HG03432 (cell line): ENCODE measurements at regions not wholly inside any gene's neighbourhood (a gene's known extent, or its start where the extent isn't known, plus 50 kb on each side); places are given as distances from the start of the nearest gene placed in this dataset.
"Not testable (repeated sequence)": the region's sequence is repeated elsewhere in the genome, so short reads cannot be mapped to it uniquely, and the experiment has no call there.

Experiments
- ATAC-seq: cut with Tn5 transposase; IDR thresholded peaks from one replicate; pipeline ENCODE4 v1.9.1; 2021; ENCODE audit warnings: mild to moderate bottlenecking, moderate library complexity; ENCODE audit not compliant: unreplicated experiment

DNA sequence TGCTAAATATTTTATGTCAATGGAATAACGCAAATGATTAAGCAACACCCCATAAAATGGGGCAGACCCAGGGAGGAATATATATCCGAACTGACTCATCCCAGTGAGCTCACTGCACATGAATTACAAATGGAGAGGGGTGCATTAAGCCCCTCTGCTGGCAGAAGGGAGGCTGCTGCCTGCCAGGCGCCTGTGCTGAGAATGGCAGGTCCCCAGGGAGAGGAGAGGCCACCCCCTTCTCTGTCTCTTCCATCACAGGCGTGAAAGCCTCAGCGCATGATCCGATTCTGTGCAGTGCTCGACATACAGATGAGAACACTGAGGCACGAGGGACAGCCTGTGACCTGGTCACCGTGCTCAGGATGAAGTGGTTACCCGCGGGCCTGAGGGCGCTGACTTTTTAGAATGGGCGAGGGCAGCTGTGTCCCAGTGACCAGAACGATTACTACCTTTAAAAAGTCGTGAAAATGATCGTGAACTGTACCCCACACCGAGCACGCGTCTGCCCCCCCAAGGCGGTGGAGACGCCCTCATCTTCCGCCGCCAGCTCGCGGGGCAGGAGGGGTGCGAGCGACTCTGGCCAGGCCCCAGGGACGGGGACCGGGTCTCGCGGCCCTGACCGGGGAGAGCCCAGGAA, 229.7 kb upstream of the FRG2C start:
- ATAC-seq, result not testable (repeated sequence)

DNA sequence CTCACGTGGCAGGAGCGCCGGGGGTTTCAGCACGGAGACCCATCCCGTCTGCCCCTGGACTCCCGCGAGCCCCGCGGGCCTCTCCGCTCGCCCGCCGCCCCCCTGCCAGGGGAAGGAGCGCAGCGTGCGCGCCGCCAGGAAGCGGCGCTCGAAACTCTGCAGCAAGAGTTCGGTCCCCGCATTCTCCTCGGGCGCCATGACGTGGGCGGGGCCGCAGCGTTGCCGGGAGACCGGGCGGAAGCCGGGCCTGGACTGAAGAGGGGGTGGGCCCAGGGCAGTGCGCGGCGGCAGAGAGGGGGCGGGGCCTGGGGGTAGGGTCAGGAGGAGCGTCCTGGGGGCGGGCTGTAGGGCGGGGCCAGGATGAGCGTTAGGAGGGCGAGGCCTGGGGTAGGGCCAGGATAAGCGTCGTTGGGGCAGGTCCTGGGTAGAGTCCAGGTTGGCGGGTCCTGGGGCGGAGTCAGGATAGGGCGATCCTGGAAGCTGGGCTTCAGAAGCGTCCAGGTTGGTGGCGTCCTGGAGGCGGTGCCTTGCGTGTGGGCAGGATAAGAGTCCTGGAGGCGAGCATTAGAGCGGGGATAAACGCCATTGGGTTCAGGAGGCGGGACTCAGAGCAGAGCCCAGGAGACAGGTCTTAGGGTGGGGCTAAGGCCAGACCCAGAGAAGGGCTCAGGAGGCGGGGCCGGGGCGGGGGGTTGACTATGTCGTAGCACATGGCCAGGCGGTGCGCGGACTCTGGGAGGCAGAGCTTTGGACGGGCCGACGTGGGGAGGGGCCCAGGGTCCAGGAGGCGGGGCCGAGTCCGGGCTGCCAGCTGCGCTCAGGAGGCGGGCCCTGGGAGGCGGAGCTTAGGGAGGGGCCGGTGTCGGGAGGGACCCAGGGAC, 229.0 kb upstream of the FRG2C start:
- peak; percentile 100 for ATAC-seq

DNA sequence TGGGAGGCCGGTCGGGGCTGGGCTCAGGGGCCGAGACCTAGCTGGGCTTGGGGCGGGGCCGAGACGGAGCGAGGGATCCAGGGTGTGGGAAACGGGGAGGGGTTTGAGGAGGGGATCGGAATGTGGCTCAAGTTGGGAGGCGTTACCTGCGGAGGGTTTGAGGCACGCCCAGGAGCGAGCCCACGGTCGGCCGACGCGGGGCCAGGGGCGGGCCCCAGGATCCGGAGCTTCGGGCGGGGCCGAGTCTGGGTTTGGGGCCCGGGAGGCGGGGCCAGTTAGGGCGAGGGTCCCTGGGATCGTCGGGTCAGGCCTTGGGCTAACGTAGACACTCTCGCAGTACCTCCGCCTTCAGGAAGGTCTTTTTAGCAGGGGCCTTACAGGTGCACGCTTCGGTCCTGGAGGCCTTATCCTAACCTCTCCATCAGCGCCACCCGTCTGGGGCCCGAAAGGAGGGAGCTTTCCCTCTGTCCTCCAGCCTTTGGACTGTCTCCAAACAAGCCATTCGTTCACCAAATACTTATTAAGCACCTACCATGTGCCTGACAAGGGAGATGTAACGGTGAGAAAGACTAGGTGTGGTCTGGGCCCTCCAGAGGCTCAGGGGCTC, 228.2 kb upstream of the FRG2C start:
- ATAC-seq, result not testable (repeated sequence)

DNA sequence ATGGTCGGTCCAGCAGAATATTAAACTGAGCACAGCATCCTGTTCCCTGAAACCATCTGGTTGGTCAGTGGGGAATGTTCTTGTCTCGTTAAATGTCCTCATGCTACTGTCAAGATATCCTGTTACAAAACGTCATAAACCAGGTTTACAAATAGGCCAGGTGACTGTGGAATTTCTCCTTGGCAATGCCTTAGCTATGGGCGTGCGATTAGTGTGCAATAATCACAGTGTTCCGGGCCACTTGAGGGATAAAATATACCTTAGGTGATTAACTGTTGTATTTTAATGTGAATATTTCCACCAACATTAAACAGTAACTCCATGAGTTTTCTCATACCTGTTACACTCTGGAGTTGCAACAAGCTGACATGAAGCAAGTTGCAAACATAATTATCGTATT, 223.1 kb upstream of the FRG2C start:
- ATAC-seq, result not testable (repeated sequence)

DNA sequence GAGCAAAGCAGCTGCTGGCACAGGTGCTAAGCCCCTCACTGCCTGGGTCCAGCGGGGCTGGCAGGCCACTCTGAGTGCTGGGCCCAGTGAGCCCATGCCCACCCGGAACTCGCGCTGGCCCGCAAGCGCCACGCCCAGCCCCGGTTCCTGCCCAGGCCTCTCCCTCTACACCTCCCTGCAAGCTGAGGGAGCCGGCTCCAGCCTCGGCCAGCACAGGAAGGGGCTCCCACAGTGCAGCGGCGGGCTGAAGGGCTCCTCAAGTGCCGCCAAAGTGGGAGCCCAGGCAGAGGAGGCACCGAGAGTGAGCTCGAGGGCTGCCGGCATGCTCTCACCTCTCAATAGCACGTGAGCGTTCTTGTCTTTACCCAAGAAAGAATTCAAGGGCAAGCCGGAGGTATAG, 219.5 kb upstream of the FRG2C start:
- ATAC-seq, result not testable (repeated sequence)

GRCh38 chr3:75445234-75445633, 218.9 kb upstream of the FRG2C start:
- ATAC-seq, result not testable (repeated sequence)

DNA sequence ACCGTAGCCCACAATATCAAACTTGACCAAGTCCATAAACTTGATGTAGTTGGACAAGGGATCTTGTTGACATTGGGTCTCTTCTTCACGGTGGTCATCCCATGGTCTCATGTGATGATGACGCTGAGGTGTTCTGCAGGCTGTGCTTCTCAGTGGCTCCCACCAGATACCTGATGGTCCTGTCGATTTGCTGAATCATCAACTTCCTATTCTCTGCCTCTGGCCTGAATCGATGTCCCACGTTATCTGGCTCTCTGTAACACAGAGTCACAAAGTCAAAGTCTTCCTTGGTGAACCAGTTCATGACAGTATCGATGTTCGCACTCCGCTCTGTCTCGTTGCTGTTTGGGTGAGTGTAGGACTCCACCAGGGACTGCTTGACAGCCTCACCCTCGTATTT, 217.2 kb upstream of the FRG2C start:
- ATAC-seq, result not testable (repeated sequence)

- ATAC-seq, result not testable (repeated sequence)
Measured at GRCh38 chr3:75453328-75453727, 210.8 kb upstream of the FRG2C start.

GRCh38 chr3:75453839-75454238, 210.3 kb upstream of the FRG2C start:
- ATAC-seq, result not testable (repeated sequence)

- not testable (repeated sequence) for ATAC-seq
Measured at GRCh38 chr3:75474530-75474929, 189.6 kb upstream of the FRG2C start.

GRCh38 chr3:75496600-75496999, 167.5 kb upstream of the FRG2C start:
- not testable (repeated sequence) for ATAC-seq

- not testable (repeated sequence) for ATAC-seq
Measured at GRCh38 chr3:75500357-75500756, 163.8 kb upstream of the FRG2C start.

GRCh38 chr3:75502171-75502570, 162.0 kb upstream of the FRG2C start:
- ATAC-seq, result not testable (repeated sequence)

- not testable (repeated sequence) for ATAC-seq
Measured at GRCh38 chr3:75502769-75503756, 161.1 kb upstream of the FRG2C start.

DNA sequence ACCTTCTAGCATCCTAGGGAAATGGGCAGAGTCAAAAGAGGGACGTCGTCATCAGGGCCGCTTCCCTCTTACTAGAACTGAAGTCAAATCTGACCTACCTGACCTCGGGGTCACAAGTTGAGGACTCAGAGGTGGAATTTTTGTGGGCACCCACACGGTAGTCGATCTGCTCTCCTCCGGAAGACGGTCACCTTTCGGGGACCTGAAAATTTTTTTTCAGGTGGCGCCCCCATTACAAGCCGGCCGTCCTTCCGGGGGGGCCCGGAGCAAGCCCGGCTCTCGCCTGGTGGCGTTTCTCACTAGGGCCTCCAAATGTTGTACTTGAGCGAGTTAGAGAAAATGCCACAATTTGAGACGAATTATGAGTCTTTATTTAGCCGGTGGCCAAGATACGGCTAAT, 157.5 kb upstream of the FRG2C start:
- no peak for ATAC-seq

DNA sequence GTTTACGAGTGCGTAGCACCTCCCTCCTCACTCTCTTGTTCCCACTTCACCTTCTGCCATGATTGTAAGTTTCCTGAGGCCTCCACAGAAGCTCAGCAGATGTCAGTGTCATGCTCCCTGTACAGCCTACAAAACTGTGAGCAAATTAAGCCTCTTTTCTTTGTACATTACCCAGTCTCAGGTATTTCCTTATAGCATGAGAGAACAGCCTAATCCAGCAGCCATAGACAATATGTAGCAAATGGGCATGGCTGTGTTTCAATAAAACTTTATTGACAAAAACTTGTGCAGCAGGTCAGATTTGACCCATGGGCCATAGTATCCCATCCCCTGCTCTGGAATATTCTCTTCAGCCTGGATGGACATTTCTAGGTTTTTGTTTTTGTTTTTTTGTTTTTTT, 156.2 kb upstream of the FRG2C start:
- ATAC-seq, result not testable (repeated sequence)

GRCh38 chr3:75527657-75528056, 136.5 kb upstream of the FRG2C start:
- ATAC-seq, result not testable (repeated sequence)

DNA sequence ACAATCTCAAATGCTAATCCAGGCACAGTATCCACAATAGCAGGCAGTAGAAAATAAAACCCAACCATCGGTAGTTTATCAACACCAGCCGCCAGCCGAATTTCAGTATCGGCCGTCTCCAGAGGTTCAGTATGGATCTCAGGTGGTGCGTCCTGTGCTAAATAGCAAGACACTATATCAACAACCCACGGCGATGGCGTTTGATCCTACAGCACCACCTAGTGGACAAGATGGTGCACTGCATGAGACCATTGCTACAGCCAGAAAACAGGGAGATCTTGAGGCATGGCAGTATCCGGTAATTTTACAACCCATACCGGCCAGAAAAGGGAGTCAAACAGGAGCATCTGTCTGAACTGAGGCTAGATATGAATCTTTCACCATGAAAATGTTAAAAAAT, 112.0 kb upstream of the FRG2C start:
- ATAC-seq, result not testable (repeated sequence)

- ATAC-seq, result not testable (repeated sequence)
Measured at GRCh38 chr3:75564427-75564826, 99.7 kb upstream of the FRG2C start.

DNA sequence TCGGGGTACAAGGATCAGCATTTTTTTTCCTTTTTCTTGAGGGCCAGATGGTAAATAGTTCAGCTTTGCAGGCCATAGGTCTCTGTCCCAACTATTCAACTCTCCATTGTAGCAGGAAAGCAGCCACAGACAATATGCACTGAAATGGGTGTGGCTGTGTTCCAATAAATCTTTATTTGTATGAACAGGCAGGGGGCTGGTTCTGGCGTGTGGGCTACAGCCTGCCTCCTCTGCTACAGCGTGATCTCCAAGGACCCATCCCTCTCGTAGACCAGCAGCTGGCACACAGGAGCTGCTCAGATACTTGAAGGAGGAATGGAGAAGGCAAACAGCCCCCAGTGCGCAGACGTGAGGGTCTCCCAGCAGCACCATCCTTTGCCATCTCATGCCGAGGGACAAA, 91.8 kb upstream of the FRG2C start:
- ATAC-seq, result not testable (repeated sequence)
